GM23338 (cell line): ENCODE measurements at regions not wholly inside any gene's neighbourhood (a gene's known extent, or its start where the extent isn't known, plus 50 kb on each side); places are given as distances from the start of the nearest gene placed in this dataset.

ENCODE experiments used
- ATAC-seq: fragments of 200-7000 bp; cut with Tn5 transposase; 3 replicates; pipeline ENCODE4 v1.9.1; 2020
- DNase-seq: peaks from one replicate; pipeline ENCODE4 v3.0.0-alpha.2; 2015; ENCODE audit warnings: low spot score
- H2AFZ ChIP-seq: fragments of 200-600 bp; sonication (generic); 2 replicates; pipeline ENCODE4 v1.8.0; 2016; ENCODE audit warnings: antibody characterized with exemption, mild to moderate bottlenecking, moderate library complexity
- H3F3A ChIP-seq: fragments of 200-600 bp; sonication (generic); replicated peaks from 2 replicates; pipeline ENCODE4 v1.8.0; 2017; ENCODE audit warnings: antibody characterized with exemption, mixed run types, low read depth
- H3K27ac ChIP-seq: fragments of 200-600 bp; sonication (generic); 2 replicates; pipeline ENCODE4 v1.6.1; 2016; ENCODE audit warnings: low read depth
- H3K27me3 ChIP-seq: fragments of 200-600 bp; sonication (generic); 2 replicates; pipeline ENCODE4 v1.8.0; 2016; ENCODE audit warnings: mild to moderate bottlenecking, mixed run types, moderate library complexity; ENCODE audit not compliant: insufficient read depth
- H3K36me3 ChIP-seq: fragments of 200-600 bp; sonication (generic); 2 replicates; pipeline ENCODE4 v1.8.0; 2016; ENCODE audit warnings: mild to moderate bottlenecking; ENCODE audit not compliant: insufficient read depth
- H3K4me1 ChIP-seq: fragments of 200-600 bp; sonication (generic); 2 replicates; pipeline ENCODE4 v1.8.0; 2016; ENCODE audit warnings: mild to moderate bottlenecking, moderate library complexity; ENCODE audit not compliant: insufficient read depth
- H3K4me2 ChIP-seq: fragments of 200-600 bp; sonication (generic); 2 replicates; pipeline ENCODE4 v1.7.1; 2017; ENCODE audit warnings: mixed run types
- H3K4me3 ChIP-seq: fragments of 200-600 bp; sonication (generic); 2 replicates; pipeline ENCODE4 v1.6.1; 2016; ENCODE audit warnings: mixed run types
- H3K79me2 ChIP-seq: fragments of 200-600 bp; sonication (generic); replicated peaks from 2 replicates; pipeline ENCODE4 v1.8.0; 2017; ENCODE audit warnings: mild to moderate bottlenecking; ENCODE audit not compliant: insufficient read depth
- H3K9me2 ChIP-seq: fragments of 200-600 bp; sonication (generic); 2 replicates; pipeline ENCODE4 v1.8.0; 2017; ENCODE audit not compliant: insufficient read depth
- H4K20me1 ChIP-seq: fragments of 200-600 bp; sonication (generic); replicated peaks from 2 replicates; pipeline ENCODE4 v1.8.0; 2017; ENCODE audit warnings: mild to moderate bottlenecking; ENCODE audit not compliant: insufficient read depth
- H3K27ac Mint-ChIP-seq: 2 replicates; pipeline ENCODE4 v1.8.0; 2020; ENCODE audit warnings: inconsistent platforms, mild to moderate bottlenecking, moderate library complexity, mixed read lengths
- H3K27me3 Mint-ChIP-seq: 3 replicates; pipeline ENCODE4 v1.8.0; 2022; ENCODE audit warnings: low read depth, mild to moderate bottlenecking, moderate library complexity, mixed read lengths, inconsistent platforms; ENCODE audit not compliant: insufficient read depth, poor library complexity
- H3K36me3 Mint-ChIP-seq: 3 replicates; pipeline ENCODE4 v1.8.0; 2021; ENCODE audit warnings: low read depth, mild to moderate bottlenecking, inconsistent platforms, moderate library complexity, mixed read lengths
- H3K4me1 Mint-ChIP-seq: 3 replicates; pipeline ENCODE4 v1.8.0; 2020; ENCODE audit warnings: mild to moderate bottlenecking, inconsistent platforms, mixed read lengths
- H3K4me3 Mint-ChIP-seq: 3 replicates; pipeline ENCODE4 v1.8.0; 2021; ENCODE audit warnings: moderate library complexity, mild to moderate bottlenecking, inconsistent platforms, mixed read lengths
- H3K9me3 Mint-ChIP-seq: 3 replicates; pipeline ENCODE4 v1.8.0; 2020; ENCODE audit warnings: moderate library complexity, mild to moderate bottlenecking, inconsistent platforms, mixed read lengths
- CREB1 ChIP-seq: fragments of 250-450 bp; sonication (Bioruptor Pico); IDR thresholded peaks from 2 replicates; pipeline ENCODE4 v1.5.0; 2020; ENCODE audit warnings: low read depth, mild to moderate bottlenecking, moderate library complexity
- EZH2 ChIP-seq: fragments of 200-600 bp; sonication (generic); IDR thresholded peaks from one replicate; pipeline ENCODE4 v1.8.0; 2017; ENCODE audit warnings: antibody characterized with exemption, mild to moderate bottlenecking, low read depth; ENCODE audit not compliant: unreplicated experiment
- JUNB ChIP-seq: IDR thresholded peaks from one replicate; pipeline ENCODE4 v1.6.1; 2016; ENCODE audit warnings: antibody characterized with exemption; ENCODE audit not compliant: unreplicated experiment
- NANOG ChIP-seq: IDR thresholded peaks from 2 replicates; pipeline ENCODE4 v1.6.1; 2016; ENCODE audit warnings: antibody characterized with exemption, borderline replicate concordance
- POLR2AphosphoS5 ChIP-seq: IDR thresholded peaks from 2 replicates; pipeline ENCODE4 v1.6.1; 2016; ENCODE audit warnings: antibody characterized with exemption, low read depth
- STAT1 ChIP-seq: IDR thresholded peaks from one replicate; pipeline ENCODE4 v1.6.1; 2016; ENCODE audit warnings: antibody characterized with exemption; ENCODE audit not compliant: unreplicated experiment
- ZNF114 ChIP-seq: fragments of 250-450 bp; sonication (Bioruptor Pico); IDR thresholded peaks from 2 replicates; pipeline ENCODE4 v1.5.0; 2020; ENCODE audit warnings: mild to moderate bottlenecking, moderate library complexity
- ZNF331 ChIP-seq: fragments of 250-450 bp; sonication (Bioruptor Pico); IDR thresholded peaks from 2 replicates; pipeline ENCODE4 v1.5.0; 2020; ENCODE audit warnings: low read depth, mild to moderate bottlenecking, moderate library complexity
- TF ChIP-seq, protein P1 (sequence below): fragments of 250-450 bp; sonication (Bioruptor Pico); IDR thresholded peaks from 2 replicates; pipeline ENCODE4 v1.5.0; 2020; ENCODE audit warnings: mild to moderate bottlenecking, moderate library complexity
- TF ChIP-seq, protein P2 (sequence below), 2 experiments: fragments of 200-600 bp in 1 of 2; sonication (generic) in 1 of 2; conservative IDR thresholded peaks; 2 replicates each; pipeline versions ENCODE4 v1.5.1 to v1.6.1; 2016 to 2017; ENCODE audit warnings: antibody characterized with exemption in 2 of 2, low read depth in 2 of 2, mild to moderate bottlenecking in 2 of 2, moderate library complexity in 1 of 2
- TF ChIP-seq, protein P3 (sequence below): IDR thresholded peaks from one replicate; pipeline ENCODE4 v1.6.1; 2018; ENCODE audit warnings: antibody characterized with exemption; ENCODE audit not compliant: unreplicated experiment
- TF ChIP-seq, protein P4 (sequence below): IDR thresholded peaks from 2 replicates; pipeline ENCODE4 v1.6.1; 2016; ENCODE audit warnings: antibody characterized with exemption

DNA sequence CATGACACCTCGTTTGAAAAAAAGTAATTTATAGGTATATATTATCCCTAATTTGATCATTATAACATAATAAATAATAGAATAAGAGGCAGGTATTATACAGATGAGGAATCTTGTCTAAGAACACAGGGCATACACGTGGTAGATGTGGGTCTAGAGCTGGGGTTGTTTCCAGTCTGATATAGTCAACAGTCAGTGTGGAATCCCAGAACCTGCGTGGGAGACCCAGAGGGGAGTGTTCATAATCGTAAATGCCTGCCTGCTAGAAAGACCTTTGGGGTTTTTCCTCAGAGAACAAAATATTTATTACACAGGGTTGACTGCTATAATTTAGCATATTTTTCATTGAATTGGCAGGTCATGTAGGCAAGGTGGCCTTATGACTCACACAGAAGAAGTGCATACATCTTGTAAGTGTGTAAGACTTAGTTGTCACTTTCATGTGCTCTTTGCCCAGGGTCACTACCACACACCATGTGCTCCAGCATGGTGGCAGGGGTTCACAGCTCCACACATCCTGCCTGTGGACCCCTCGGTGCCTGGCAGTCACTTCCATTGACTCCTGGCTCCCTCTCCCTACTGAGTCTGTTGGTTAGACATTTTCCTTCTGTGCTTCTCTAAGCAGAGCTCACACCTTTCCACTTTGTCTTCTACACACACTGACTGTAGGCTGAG, 94.9 kb upstream of the IKZF1 start:
- H3K27me3 ChIP-seq, result no peaks in the 10 kb centered on the region
- Mint-ChIP-seq H3K9me3 (no peaks in the 10 kb centered on the region; the same call in 2 of the 3 replicates), H3K27me3 (peaks cover 6% of the 10 kb centered on the region), H3K4me3 (no peak overlapping the region), H3K4me1 (peaks cover 1% of the 10 kb centered on the region; the same call in 1 of the 3 replicates), H3K27ac (no peak overlapping the region), H3K36me3 (no peaks in the 10 kb centered on the region; the same call in 2 of the 3 replicates)
- H2AFZ ChIP-seq, result no peak overlapping the region
- H3K4me3 ChIP-seq, result no peak overlapping the region
- no peak for DNase-seq
- ATAC-seq, result no peak
- H3K4me1 ChIP-seq, result no peaks in the 10 kb centered on the region
- H3K79me2 ChIP-seq, result no peaks in the 10 kb centered on the region
- no peak overlapping the region for H3K27ac ChIP-seq
- no peak for TF ChIP-seq ZNF331 (CRISPR knock-in tag)
- TF ChIP-seq CREB1 (CRISPR knock-in tag), result no peak
- TF ChIP-seq, protein P1, sequence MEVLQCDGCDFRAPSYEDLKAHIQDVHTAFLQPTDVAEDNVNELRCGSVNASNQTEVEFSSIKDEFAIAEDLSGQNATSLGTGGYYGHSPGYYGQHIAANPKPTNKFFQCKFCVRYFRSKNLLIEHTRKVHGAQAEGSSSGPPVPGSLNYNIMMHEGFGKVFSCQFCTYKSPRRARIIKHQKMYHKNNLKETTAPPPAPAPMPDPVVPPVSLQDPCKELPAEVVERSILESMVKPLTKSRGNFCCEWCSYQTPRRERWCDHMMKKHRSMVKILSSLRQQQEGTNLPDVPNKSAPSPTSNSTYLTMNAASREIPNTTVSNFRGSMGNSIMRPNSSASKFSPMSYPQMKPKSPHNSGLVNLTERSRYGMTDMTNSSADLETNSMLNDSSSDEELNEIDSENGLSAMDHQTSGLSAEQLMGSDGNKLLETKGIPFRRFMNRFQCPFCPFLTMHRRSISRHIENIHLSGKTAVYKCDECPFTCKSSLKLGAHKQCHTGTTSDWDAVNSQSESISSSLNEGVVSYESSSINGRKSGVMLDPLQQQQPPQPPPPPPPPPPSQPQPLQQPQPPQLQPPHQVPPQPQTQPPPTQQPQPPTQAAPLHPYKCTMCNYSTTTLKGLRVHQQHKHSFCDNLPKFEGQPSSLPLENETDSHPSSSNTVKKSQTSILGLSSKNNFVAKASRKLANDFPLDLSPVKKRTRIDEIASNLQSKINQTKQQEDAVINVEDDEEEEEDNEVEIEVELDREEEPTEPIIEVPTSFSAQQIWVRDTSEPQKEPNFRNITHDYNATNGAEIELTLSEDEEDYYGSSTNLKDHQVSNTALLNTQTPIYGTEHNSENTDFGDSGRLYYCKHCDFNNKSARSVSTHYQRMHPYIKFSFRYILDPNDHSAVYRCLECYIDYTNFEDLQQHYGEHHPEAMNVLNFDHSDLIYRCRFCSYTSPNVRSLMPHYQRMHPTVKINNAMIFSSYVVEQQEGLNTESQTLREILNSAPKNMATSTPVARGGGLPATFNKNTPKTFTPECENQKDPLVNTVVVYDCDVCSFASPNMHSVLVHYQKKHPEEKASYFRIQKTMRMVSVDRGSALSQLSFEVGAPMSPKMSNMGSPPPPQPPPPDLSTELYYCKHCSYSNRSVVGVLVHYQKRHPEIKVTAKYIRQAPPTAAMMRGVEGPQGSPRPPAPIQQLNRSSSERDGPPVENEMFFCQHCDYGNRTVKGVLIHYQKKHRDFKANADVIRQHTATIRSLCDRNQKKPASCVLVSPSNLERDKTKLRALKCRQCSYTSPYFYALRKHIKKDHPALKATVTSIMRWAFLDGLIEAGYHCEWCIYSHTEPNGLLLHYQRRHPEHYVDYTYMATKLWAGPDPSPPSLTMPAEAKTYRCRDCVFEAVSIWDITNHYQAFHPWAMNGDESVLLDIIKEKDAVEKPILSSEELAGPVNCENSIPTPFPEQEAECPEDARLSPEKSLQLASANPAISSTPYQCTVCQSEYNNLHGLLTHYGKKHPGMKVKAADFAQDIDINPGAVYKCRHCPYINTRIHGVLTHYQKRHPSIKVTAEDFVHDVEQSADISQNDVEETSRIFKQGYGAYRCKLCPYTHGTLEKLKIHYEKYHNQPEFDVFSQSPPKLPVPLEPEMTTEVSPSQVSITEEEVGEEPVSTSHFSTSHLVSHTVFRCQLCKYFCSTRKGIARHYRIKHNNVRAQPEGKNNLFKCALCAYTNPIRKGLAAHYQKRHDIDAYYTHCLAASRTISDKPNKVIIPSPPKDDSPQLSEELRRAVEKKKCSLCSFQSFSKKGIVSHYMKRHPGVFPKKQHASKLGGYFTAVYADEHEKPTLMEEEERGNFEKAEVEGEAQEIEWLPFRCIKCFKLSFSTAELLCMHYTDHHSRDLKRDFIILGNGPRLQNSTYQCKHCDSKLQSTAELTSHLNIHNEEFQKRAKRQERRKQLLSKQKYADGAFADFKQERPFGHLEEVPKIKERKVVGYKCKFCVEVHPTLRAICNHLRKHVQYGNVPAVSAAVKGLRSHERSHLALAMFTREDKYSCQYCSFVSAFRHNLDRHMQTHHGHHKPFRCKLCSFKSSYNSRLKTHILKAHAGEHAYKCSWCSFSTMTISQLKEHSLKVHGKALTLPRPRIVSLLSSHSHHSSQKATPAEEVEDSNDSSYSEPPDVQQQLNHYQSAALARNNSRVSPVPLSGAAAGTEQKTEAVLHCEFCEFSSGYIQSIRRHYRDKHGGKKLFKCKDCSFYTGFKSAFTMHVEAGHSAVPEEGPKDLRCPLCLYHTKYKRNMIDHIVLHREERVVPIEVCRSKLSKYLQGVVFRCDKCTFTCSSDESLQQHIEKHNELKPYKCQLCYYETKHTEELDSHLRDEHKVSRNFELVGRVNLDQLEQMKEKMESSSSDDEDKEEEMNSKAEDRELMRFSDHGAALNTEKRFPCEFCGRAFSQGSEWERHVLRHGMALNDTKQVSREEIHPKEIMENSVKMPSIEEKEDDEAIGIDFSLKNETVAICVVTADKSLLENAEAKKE (CRISPR knock-in tag), result no peak
- no peak for TF ChIP-seq STAT1
- no peak for TF ChIP-seq ZNF114 (CRISPR knock-in tag)
- TF ChIP-seq POLR2AphosphoS5, result no peak
- TF ChIP-seq, protein P2, sequence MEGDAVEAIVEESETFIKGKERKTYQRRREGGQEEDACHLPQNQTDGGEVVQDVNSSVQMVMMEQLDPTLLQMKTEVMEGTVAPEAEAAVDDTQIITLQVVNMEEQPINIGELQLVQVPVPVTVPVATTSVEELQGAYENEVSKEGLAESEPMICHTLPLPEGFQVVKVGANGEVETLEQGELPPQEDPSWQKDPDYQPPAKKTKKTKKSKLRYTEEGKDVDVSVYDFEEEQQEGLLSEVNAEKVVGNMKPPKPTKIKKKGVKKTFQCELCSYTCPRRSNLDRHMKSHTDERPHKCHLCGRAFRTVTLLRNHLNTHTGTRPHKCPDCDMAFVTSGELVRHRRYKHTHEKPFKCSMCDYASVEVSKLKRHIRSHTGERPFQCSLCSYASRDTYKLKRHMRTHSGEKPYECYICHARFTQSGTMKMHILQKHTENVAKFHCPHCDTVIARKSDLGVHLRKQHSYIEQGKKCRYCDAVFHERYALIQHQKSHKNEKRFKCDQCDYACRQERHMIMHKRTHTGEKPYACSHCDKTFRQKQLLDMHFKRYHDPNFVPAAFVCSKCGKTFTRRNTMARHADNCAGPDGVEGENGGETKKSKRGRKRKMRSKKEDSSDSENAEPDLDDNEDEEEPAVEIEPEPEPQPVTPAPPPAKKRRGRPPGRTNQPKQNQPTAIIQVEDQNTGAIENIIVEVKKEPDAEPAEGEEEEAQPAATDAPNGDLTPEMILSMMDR (conservative IDR thresholded peaks at IDR 0.05; ENCODE audit: low read depth in 2 of 2), result no peak
- TF ChIP-seq EZH2, result no peak
- TF ChIP-seq, protein P3, sequence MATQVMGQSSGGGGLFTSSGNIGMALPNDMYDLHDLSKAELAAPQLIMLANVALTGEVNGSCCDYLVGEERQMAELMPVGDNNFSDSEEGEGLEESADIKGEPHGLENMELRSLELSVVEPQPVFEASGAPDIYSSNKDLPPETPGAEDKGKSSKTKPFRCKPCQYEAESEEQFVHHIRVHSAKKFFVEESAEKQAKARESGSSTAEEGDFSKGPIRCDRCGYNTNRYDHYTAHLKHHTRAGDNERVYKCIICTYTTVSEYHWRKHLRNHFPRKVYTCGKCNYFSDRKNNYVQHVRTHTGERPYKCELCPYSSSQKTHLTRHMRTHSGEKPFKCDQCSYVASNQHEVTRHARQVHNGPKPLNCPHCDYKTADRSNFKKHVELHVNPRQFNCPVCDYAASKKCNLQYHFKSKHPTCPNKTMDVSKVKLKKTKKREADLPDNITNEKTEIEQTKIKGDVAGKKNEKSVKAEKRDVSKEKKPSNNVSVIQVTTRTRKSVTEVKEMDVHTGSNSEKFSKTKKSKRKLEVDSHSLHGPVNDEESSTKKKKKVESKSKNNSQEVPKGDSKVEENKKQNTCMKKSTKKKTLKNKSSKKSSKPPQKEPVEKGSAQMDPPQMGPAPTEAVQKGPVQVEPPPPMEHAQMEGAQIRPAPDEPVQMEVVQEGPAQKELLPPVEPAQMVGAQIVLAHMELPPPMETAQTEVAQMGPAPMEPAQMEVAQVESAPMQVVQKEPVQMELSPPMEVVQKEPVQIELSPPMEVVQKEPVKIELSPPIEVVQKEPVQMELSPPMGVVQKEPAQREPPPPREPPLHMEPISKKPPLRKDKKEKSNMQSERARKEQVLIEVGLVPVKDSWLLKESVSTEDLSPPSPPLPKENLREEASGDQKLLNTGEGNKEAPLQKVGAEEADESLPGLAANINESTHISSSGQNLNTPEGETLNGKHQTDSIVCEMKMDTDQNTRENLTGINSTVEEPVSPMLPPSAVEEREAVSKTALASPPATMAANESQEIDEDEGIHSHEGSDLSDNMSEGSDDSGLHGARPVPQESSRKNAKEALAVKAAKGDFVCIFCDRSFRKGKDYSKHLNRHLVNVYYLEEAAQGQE, result no peak
- no peak for TF ChIP-seq NANOG
- TF ChIP-seq JUNB, result no peak
- TF ChIP-seq, protein P4, sequence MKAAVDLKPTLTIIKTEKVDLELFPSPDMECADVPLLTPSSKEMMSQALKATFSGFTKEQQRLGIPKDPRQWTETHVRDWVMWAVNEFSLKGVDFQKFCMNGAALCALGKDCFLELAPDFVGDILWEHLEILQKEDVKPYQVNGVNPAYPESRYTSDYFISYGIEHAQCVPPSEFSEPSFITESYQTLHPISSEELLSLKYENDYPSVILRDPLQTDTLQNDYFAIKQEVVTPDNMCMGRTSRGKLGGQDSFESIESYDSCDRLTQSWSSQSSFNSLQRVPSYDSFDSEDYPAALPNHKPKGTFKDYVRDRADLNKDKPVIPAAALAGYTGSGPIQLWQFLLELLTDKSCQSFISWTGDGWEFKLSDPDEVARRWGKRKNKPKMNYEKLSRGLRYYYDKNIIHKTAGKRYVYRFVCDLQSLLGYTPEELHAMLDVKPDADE, result no peak
- no peaks in the 10 kb centered on the region for H3K9me2 ChIP-seq
- H4K20me1 ChIP-seq, result no peaks in the 10 kb centered on the region
- H3K36me3 ChIP-seq, result no peaks in the 10 kb centered on the region
- H3K4me2 ChIP-seq, result no peak overlapping the region
- no peaks in the 10 kb centered on the region for H3F3A ChIP-seq
